Peyer's patch (tissue), 4 donors: ENCODE measurements at regions not wholly inside any gene's neighbourhood (a gene's known extent, or its start where the extent isn't known, plus 50 kb on each side); places are given as distances from the start of the nearest gene placed in this dataset.

Experiments used
- CTCF ChIP-seq, 6 experiments: fragments of 450-650 bp in 4 of 6; fragments of 200-600 bp in 2 of 6; sonication (generic) in 1 of 6; IDR thresholded peaks; one replicate each; pipeline ENCODE4 v1.5.1; 2017 to 2019; ENCODE audit warnings: antibody characterized with exemption in 6 of 6, mild to moderate bottlenecking in 3 of 6, moderate library complexity in 1 of 6
- POLR2A ChIP-seq, 2 donors: fragments of 450-650 bp; IDR thresholded peaks; one replicate each; pipeline ENCODE4 v1.5.1; 2017; ENCODE audit warnings: antibody characterized with exemption in 2 of 2, mild to moderate bottlenecking in 2 of 2, moderate library complexity in 2 of 2

GRCh38 chr19:31204115-31204514 is 145.1 kb downstream of the TSHZ3 start:
- TF ChIP-seq CTCF (IDR thresholded peaks at IDR 0.05) (no peak), POLR2A (IDR thresholded peaks at IDR 0.05) (no peak)
